A549 (cell line): ENCODE measurements at regions not wholly inside any gene's neighbourhood (a gene's known extent, or its start where the extent isn't known, plus 50 kb on each side); places are given as distances from the start of the nearest gene placed in this dataset.

Experiments used
- ATAC-seq, 2 experiments: fragments of 200-7000 bp in 1 of 2; fragments of >200 bp in 1 of 2; cut with Nextera tagmentation in 1 of 2; cut with Tn5 transposase in 1 of 2; 3 replicates each; pipeline versions ENCODE4 v1.8.0 to v1.9.1; 2018 to 2020; ENCODE audit warnings: mild to moderate bottlenecking in 1 of 2, moderate library complexity in 1 of 2
- CTCF ChIA-PET: fragments of 300-600 bp; sonication (Branson Sonifier 250); formaldehyde crosslinking; extraction: SDS; loops from one replicate; lab custom pipeline; 2021; ENCODE audit warnings: antibody characterized with exemption, inconsistent platforms; lab: Yijun Ruan, JAX
- POLR2A ChIA-PET: fragments of 350-600 bp; formaldehyde crosslinking; extraction: SDS; loops from one replicate; lab custom pipeline; 2021; ENCODE audit warnings: antibody characterized with exemption, inconsistent platforms; lab: Yijun Ruan, JAX
- DNase-seq, 2 experiments: peaks; one replicate each; pipeline versions ENCODE4 v3.0.0 to v3.0.0-alpha.2; 2011 to 2016; ENCODE audit warnings: low read depth in 1 of 2, low spot score in 1 of 2
- FAIRE-seq: peaks from 2 replicates; lab custom pipeline; 2011; peaks lifted over from hg19 to GRCh38; lab: Jason Lieb, UNC
- H3K27ac ChIP-seq, 2 experiments: fragments of >200 bp; sonication (Bioruptor Twin); formaldehyde crosslinking; 3 replicates each; pipeline ENCODE4 v1.5.1; 2016 to 2017
- H3K4me1 ChIP-seq: fragments of >200 bp; sonication (Bioruptor Twin); formaldehyde crosslinking; 3 replicates; pipeline ENCODE4 v1.6.1; 2016
- H3K4me2 ChIP-seq: fragments of >200 bp; sonication (Bioruptor Twin); formaldehyde crosslinking; 3 replicates; pipeline ENCODE4 v1.6.1; 2016
- H3K4me3 ChIP-seq: fragments of >200 bp; sonication (Bioruptor Twin); formaldehyde crosslinking; 3 replicates; pipeline ENCODE4 v1.5.1; 2016
- H3K9me3 ChIP-seq: fragments of >200 bp; sonication (Bioruptor Twin); formaldehyde crosslinking; 3 replicates; pipeline ENCODE4 v1.6.1; 2016
- ATOH8 ChIP-seq: fragments of 250-450 bp; sonication (Bioruptor Pico); IDR thresholded peaks from 2 replicates; pipeline ENCODE4 v1.5.0; 2020; ENCODE audit warnings: low read depth, mild to moderate bottlenecking, moderate library complexity
- BHLHE40 ChIP-seq: IDR thresholded peaks from 2 replicates; pipeline ENCODE4 v1.6.1; 2012; ENCODE audit warnings: low read depth, low read length, inconsistent platforms
- CBX2 ChIP-seq: fragments of 200-600 bp; sonication (generic); IDR thresholded peaks from 2 replicates; pipeline ENCODE4 v1.6.1; 2016; ENCODE audit warnings: low read depth, mild to moderate bottlenecking, borderline replicate concordance
- CEBPB ChIP-seq, 2 experiments: fragments of >200 bp in 1 of 2; sonication (Bioruptor Twin) in 1 of 2; formaldehyde crosslinking in 1 of 2; IDR thresholded peaks; 2 replicates each; pipeline ENCODE4 v1.6.1; 2012 to 2016
- CHD2 ChIP-seq: fragments of 150-350 bp; IDR thresholded peaks from 2 replicates; pipeline ENCODE4 v1.6.1; 2014; ENCODE audit warnings: low read length; ENCODE audit not compliant: partially characterized antibody
- E2F6 ChIP-seq: IDR thresholded peaks from 2 replicates; pipeline ENCODE4 v1.6.1; 2012; ENCODE audit warnings: low read depth, borderline replicate concordance
- EHF ChIP-seq: fragments of 250-450 bp; sonication (Bioruptor Pico); IDR thresholded peaks from 2 replicates; pipeline ENCODE4 v1.5.0; 2020; ENCODE audit warnings: mild to moderate bottlenecking
- ELK1 ChIP-seq: fragments of 150-350 bp; IDR thresholded peaks from 2 replicates; pipeline ENCODE4 v1.6.1; 2014; ENCODE audit warnings: low read depth, mild to moderate bottlenecking, low read length
- EP300 ChIP-seq, 2 experiments: fragments of >200 bp; sonication (Bioruptor Twin); formaldehyde crosslinking; IDR thresholded peaks; 2 replicates in 1 of 2; 3 replicates in 1 of 2; pipeline ENCODE4 v1.6.1; 2016 to 2017
- FOSL2 ChIP-seq, 2 experiments: fragments of 450-650 bp in 1 of 2; fragments of >200 bp in 1 of 2; sonication (Bioruptor Twin) in 1 of 2; formaldehyde crosslinking; IDR thresholded peaks; 2 replicates each; pipeline versions ENCODE4 v1.5.0 to v1.6.1; 2016 to 2020; ENCODE audit warnings: mild to moderate bottlenecking in 1 of 2, moderate library complexity in 1 of 2
- GATA3 ChIP-seq: IDR thresholded peaks from 2 replicates; pipeline ENCODE4 v1.6.1; 2012; ENCODE audit warnings: borderline replicate concordance
- HDAC2 ChIP-seq: fragments of 200-600 bp; sonication (generic); IDR thresholded peaks from 2 replicates; pipeline ENCODE4 v1.6.1; 2016
- HMGXB4 ChIP-seq: fragments of 250-450 bp; sonication (Bioruptor Pico); IDR thresholded peaks from 2 replicates; pipeline ENCODE4 v1.5.0; 2021; ENCODE audit warnings: mild to moderate bottlenecking, moderate library complexity, borderline replicate concordance
- KDM1A ChIP-seq: fragments of 200-600 bp; sonication (generic); IDR thresholded peaks from 2 replicates; pipeline ENCODE4 v1.6.1; 2016; ENCODE audit warnings: low read depth, mild to moderate bottlenecking
- KDM5A ChIP-seq: fragments of 200-600 bp; sonication (generic); IDR thresholded peaks from 2 replicates; pipeline ENCODE4 v1.6.1; 2016; ENCODE audit warnings: antibody characterized with exemption, mild to moderate bottlenecking
- NPAS2 ChIP-seq: fragments of 250-450 bp; sonication (Bioruptor Pico); IDR thresholded peaks from 2 replicates; pipeline ENCODE4 v1.8.0; 2022; ENCODE audit warnings: mild to moderate bottlenecking, moderate library complexity, borderline replicate concordance
- NR3C1 ChIP-seq: fragments of >200 bp; sonication (Bioruptor Twin); formaldehyde crosslinking; IDR thresholded peaks from 3 replicates; pipeline ENCODE4 v1.6.1; 2017
- PHF8 ChIP-seq: fragments of 200-600 bp; sonication (generic); IDR thresholded peaks from 2 replicates; pipeline ENCODE4 v1.6.1; 2016; ENCODE audit warnings: low read depth, mild to moderate bottlenecking, antibody characterized with exemption, moderate library complexity, borderline replicate concordance
- REST ChIP-seq: fragments of 200-600 bp; sonication (generic); IDR thresholded peaks from 2 replicates; pipeline ENCODE4 v1.6.1; 2016; ENCODE audit warnings: antibody characterized with exemption, mild to moderate bottlenecking, moderate library complexity
- TP53 ChIP-seq: fragments of 250-450 bp; sonication (Bioruptor Pico); IDR thresholded peaks from 2 replicates; pipeline ENCODE4 v1.5.0; 2021; ENCODE audit warnings: mild to moderate bottlenecking, moderate library complexity
- USF2 ChIP-seq: fragments of 450-650 bp; IDR thresholded peaks from 2 replicates; pipeline ENCODE4 v1.6.1; 2014; ENCODE audit warnings: antibody characterized with exemption
- ZFP36 ChIP-seq: fragments of 450-650 bp; IDR thresholded peaks from 2 replicates; pipeline ENCODE4 v1.6.1; 2014; ENCODE audit warnings: borderline replicate concordance; ENCODE audit not compliant: partially characterized antibody
- WGBS: methylation state at CpG from one replicate; pipeline ENCODE4 v1.1.6; 2017; ENCODE audit errors: missing lambda C conversion rate; 5-methylcytosine and 5-hydroxymethylcytosine counted together

- FAIRE-seq (no peak), ATAC-seq (no peak), DNase-seq (no peak)
- no peak overlapping the region for H3K27ac ChIP-seq
- no peaks in the 10 kb centered on the region for H3K9me3 ChIP-seq
- no peak overlapping the region for H3K4me2 ChIP-seq
- 0% methylated on average over 1 of the region's 1 CpG for WGBS
- ChIA-PET CTCF (no interaction called here), POLR2A (no interaction called here)
- no peak overlapping the region for H3K4me3 ChIP-seq
- no peaks in the 10 kb centered on the region for H3K4me1 ChIP-seq
- TF ChIP-seq USF2 (no peak), EP300 (IDR thresholded peaks at IDR 0.05) (no peak), PHF8 (no peak), KDM1A (no peak), TP53 (CRISPR knock-in tag) (no peak), FOSL2 (IDR thresholded peaks at IDR 0.05) (no peak), FOSL2 (CRISPR knock-in tag; IDR thresholded peaks at IDR 0.05) (no peak), E2F6 (no peak), ZFP36 (no peak), CHD2 (no peak), ELK1 (no peak), REST (no peak)
Measured at GRCh38 chrY:19899011-19899410, 154.5 kb upstream of the KDM5D start.

- ChIA-PET POLR2A (no interaction called here), CTCF (no interaction called here)
- Histone ChIP-seq H3K4me2 (no peak overlapping the region), H3K4me1 (no peaks in the 10 kb centered on the region), H3K27ac (no peak overlapping the region), H3K9me3 (no peaks in the 10 kb centered on the region), H3K4me3 (no peak overlapping the region)
- TF ChIP-seq NPAS2 (no peak), HDAC2 (no peak)
- ATAC-seq (no peak), DNase-seq (no peak), FAIRE-seq (no peak)
- 0% methylated on average over 3 of the region's 4 CpGs for WGBS
Measured at GRCh38 chrY:19892076-19892964, 147.8 kb upstream of the KDM5D start.

GRCh38 chrY:19882145-19882544, 137.6 kb upstream of the KDM5D start:
- ATAC-seq = no peak
- ChIA-PET CTCF (no interaction called here), POLR2A (no interaction called here)
- no peak for FAIRE-seq
- 6% methylated on average over 2 of the region's 2 CpGs for WGBS
- Histone ChIP-seq H3K4me1 (no peaks in the 10 kb centered on the region), H3K9me3 (no peaks in the 10 kb centered on the region), H3K27ac (no peak overlapping the region), H3K4me2 (no peak overlapping the region), H3K4me3 (no peak overlapping the region)
- no peak for DNase-seq
- TF ChIP-seq NR3C1 (no peak), ATOH8 (CRISPR knock-in tag) (no peak), KDM1A (no peak), CBX2 (no peak), CEBPB (IDR thresholded peaks at IDR 0.05) (no peak), KDM5A (no peak), USF2 (no peak), ZFP36 (no peak), EHF (no peak), HMGXB4 (CRISPR knock-in tag) (no peak), BHLHE40 (no peak), GATA3 (no peak)
